OCI-M2 (cell line): ENCODE measurements at regions not wholly inside any gene's neighbourhood (a gene's known extent, or its start where the extent isn't known, plus 50 kb on each side); places are given as distances from the start of the nearest gene placed in this dataset.

ENCODE experiments used
- DNase-seq: peaks from one replicate; lab custom pipeline; 2025; ENCODE audit not compliant: unreplicated experiment; lab: John Stamatoyannopoulos, UW

DNA sequence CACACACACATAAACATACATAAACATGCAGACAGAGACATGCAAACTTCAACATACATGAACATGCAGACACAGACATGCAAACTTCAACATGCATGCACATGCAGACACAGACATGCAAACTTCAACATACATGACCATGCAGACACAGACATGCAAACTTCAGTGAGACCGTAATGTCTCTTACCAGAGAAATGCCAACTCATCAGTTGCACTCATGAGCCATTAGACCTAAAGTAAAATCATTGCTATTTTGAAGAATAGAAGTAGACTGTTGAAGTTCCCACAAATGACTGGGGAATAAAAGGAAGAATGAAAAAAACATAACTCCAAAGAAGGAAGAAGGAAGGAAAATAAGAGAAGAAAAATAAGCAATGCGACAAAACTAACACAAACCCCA lies 1044.0 kb upstream of the TMEM132C start:
- DNase-seq = no peak

GRCh38 chr12:127223731-127224130 lies 1043.2 kb upstream of the TMEM132C start:
- DNase-seq = no peak

DNA sequence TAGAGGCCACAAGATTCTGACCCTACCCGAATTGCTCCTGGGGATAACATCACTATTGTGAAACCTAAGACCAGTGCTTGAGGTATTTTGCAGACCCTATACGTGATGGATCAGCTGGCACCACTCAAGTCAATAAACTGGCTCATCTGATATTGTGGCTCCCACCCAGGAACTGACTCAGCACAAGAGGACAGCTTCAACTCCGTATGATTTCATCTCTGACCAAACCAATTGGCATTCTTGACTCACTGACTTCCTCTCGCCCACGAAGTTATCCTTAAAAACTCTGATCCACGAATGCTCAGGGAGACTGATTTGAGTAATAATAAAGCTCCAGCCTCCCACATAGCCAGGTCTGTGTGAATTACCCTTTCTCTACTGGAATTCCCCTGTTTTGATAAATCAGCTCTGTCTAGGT lies 1036.1 kb upstream of the TMEM132C start:
- DNase-seq = no peak

DNA sequence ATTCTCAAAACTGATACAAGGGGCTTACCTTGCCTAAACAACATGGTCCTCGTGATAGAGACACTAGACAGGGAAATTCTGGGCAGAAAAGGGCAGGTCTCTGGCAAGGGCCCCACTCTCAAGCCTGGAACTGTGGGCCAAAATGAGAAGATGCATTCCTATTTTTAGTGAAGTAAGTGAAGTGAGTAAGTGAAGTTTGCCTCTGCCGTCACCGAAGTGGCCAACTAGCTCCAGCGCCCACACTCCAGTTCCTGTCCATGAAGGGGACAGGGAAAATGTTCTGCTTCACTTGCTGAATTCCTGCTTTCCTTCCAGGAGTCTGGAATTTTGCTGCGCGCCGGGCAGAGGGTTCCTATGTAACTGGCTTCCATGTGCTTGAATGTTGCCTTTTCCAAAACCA lies 1035.6 kb upstream of the TMEM132C start:
- DNase-seq = no peak

- no peak for DNase-seq
These were observed 1034.0 kb upstream of the TMEM132C start for GRCh38 chr12:127233016-127233415.

GRCh38 chr12:127235761-127236160 lies 1031.2 kb upstream of the TMEM132C start:
- no peak for DNase-seq

GRCh38 chr12:127236491-127236890 lies 1030.5 kb upstream of the TMEM132C start:
- no peak for DNase-seq

- DNase-seq = no peak
These were observed 1029.8 kb upstream of the TMEM132C start for GRCh38 chr12:127237151-127237550.

DNA sequence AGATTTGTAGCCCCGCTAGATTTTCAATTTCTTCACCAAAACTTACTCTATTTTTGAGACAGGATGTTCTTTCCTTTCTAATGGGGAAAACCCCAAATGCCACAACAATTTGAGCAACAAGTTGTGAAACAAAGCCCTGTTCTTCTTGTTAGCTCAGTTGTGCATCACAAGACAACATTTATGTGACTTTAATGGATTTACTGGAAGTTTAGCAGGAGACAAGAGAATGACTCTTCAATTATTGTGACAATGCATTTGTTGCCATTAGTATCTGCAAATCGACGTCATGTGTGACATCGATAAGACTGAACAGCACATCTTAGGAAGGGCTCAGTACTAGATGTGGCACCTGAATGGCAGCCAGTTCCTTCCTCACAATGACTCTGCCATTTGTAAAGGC lies 1028.9 kb upstream of the TMEM132C start:
- no peak for DNase-seq

DNA sequence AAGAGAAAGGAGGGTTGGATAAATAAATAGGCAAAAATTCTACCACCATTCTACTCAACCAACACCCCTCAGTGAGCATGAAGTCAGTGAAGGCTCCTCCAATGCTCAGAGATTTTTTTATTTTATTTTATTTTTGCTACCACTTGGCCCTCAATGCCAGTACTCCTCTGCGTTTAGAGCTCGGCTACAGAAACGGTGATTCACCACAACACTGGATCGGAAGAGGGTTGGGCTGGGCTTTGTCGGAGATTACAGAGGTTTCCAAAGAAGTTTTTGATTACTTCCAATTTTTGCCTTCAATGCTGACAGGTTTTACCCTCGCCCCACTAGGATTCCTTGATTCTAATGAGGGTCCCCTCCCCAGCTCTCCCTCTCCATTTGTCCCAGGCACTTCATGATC lies 1027.2 kb upstream of the TMEM132C start:
- DNase-seq = no peak

DNA sequence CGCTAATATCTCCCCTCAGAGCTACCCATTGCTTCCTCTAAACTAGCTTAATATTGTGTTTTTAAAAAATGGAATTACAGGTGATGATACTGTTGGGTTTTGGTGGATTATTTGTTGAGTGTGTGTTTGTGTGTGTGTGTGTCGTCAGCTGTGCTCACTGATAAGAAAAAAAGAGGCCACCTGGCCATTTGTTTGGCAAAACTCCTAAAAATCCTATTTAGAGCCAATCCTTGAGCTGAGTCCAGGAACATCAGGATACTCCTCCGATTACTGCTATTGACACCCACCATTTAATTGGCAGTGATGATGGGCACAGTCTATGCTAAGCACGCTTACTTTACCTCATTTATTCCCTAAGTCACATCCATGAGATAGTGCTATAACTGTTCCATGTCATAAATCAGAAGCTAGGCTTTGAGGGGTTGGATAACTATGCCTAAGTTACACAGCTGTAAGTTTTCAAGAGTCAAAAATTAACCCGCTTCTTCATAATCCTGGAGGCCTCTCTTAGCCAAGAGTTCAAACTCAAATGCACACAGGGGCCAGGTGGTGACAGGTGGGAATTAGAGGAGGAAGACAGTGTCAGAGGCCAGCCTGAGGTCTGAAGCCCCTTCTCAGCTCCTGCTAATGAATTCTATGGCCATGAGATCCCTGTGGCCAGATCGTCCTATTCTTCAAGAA lies 1026.6 kb upstream of the TMEM132C start:
- no peak for DNase-seq

- no peak for DNase-seq
These were observed 1025.7 kb upstream of the TMEM132C start for GRCh38 chr12:127241072-127241817.

DNA sequence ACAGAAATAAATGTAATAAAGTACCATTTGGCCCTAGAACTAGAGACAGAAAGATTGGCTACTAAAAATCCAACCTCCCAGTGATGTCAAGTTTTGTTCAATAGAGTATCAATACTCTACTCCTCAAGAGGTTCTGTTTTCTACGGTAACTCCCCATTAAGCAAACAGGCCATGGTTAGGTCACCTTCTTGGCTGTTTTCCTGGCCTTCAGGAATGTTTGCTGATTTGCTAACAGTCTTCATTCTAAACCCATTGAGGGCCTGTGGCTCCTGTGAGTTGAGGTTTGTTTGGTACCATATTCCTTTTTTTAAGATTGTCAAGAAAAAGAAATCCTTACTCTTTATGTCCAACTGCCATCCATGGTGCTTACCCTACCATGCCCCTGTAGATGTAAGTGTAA lies 1022.0 kb upstream of the TMEM132C start:
- no peak for DNase-seq

- no peak for DNase-seq
These were observed 1021.5 kb upstream of the TMEM132C start for GRCh38 chr12:127245437-127245836.

GRCh38 chr12:127247937-127248336 lies 1019.0 kb upstream of the TMEM132C start:
- no peak for DNase-seq

- no peak for DNase-seq
These were observed 1017.5 kb upstream of the TMEM132C start for GRCh38 chr12:127249428-127249827.

DNA sequence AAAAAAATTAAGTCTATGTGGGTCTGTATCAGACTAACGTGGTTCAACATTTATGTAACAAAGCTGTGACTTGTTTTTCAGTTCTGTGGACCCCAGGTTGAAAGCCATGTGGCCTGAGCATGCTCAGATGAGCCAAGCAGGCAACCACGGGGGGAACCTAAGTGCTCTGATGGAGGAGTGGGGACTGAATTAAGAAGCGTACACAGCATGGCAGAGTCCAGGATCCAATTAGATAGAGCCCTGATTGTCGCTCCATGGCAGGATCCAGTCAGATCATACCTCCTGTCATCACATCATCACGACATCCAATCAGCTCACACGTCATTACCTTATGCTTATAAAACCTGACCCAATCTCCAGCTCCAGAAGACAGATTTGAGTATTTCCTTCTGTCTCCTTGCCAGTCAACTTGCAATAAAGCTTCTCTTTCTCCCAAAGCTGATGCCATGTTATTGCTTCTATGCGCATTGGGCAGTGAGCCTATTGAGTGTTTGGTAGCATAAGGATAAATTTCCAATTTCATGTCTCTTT lies 1013.1 kb upstream of the TMEM132C start:
- DNase-seq = no peak

GRCh38 chr12:127254420-127254955 lies 1012.5 kb upstream of the TMEM132C start:
- DNase-seq = no peak

GRCh38 chr12:127257366-127257935 lies 1009.5 kb upstream of the TMEM132C start:
- DNase-seq = no peak

DNA sequence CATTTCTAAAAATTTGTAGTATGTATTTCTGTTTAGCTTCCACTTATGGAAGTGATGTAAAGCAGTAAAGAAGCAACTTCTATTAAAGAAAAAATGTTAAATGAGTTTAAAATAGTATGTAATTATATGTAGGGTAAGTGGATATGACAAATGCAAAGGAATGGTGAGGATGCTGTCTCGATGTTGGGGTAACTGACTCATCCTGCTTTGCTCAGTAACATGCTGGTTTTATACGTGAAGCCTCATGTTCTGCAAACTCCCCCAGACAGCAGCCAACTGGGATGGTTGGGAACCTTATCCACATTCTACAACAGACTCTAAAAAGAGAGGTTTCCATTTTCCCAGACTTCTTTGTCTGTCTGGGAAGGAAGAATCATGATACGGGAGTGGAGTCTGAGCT lies 1006.4 kb upstream of the TMEM132C start:
- no peak for DNase-seq

GRCh38 chr12:127260999-127261398 lies 1006.0 kb upstream of the TMEM132C start:
- DNase-seq = no peak

DNA sequence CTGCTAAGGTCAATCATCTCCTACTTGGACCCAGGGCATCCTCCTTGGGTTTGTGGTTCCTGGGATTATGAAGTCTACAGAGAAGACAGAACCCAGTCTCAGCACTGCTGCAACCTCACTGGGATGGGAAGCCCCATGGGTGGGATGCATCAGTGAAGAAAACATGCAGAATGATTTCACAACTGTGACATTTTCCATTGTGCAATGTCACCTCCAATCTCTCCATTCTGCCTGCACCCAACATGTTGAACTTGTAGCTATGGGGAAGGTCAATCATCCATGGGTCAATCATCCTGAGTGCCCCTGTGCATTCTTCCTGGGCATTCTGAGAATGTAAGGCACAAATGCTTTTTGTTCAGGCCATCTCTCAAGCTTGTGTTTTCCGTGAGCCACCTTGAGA lies 1004.4 kb upstream of the TMEM132C start:
- DNase-seq = no peak
